Thoracic aorta (tissue), 2 donors: ENCODE measurements at regions not wholly inside any gene's neighbourhood (a gene's known extent, or its start where the extent isn't known, plus 50 kb on each side); places are given as distances from the start of the nearest gene placed in this dataset.

ENCODE experiments used
- ATAC-seq: fragments of 150-250 bp; one replicate; pipeline ENCODE4 v1.8.0; 2017; ENCODE audit warnings: low read depth; ENCODE audit not compliant: insufficient number of reproducible peaks, low FRiP score
- DNase-seq: peaks from one replicate; pipeline ENCODE4 v3.0.0-alpha.2; 2020; ENCODE audit warnings: low spot score
- H3K27ac ChIP-seq, 2 donors: fragments of 200-600 bp; sonication (generic); 1 replicate in 1 of 2; 2 replicates in 1 of 2; pipeline ENCODE4 v1.5.1; 2016; ENCODE audit warnings: mild to moderate bottlenecking in 2 of 2, moderate library complexity in 2 of 2
- H3K27me3 ChIP-seq: fragments of 200-600 bp; sonication (generic); replicated peaks from 2 replicates; pipeline ENCODE4 v1.6.0; 2016; ENCODE audit warnings: mild to moderate bottlenecking; ENCODE audit not compliant: insufficient read depth
- H3K36me3 ChIP-seq: fragments of 200-600 bp; sonication (generic); one replicate; pipeline ENCODE4 v1.5.1; 2016
- H3K4me1 ChIP-seq, 2 donors: fragments of 200-600 bp; sonication (generic); 1 replicate in 1 of 2; 2 replicates in 1 of 2; pipeline versions ENCODE4 v1.5.1 to v1.6.0; 2016; ENCODE audit warnings: low read depth in 2 of 2, mild to moderate bottlenecking in 1 of 2; ENCODE audit not compliant: control insufficient read depth in 1 of 2
- H3K4me3 ChIP-seq: fragments of 200-600 bp; sonication (generic); 2 replicates; pipeline ENCODE4 v1.5.1; 2016; ENCODE audit warnings: mild to moderate bottlenecking
- H3K9me3 ChIP-seq: fragments of 200-600 bp; sonication (generic); 2 replicates; pipeline ENCODE4 v1.5.1; 2016
- TF ChIP-seq, protein P1 (sequence below): fragments of 200-600 bp; sonication (generic); IDR thresholded peaks from one replicate; pipeline ENCODE4 v1.5.1; 2019; ENCODE audit warnings: antibody characterized with exemption

DNA sequence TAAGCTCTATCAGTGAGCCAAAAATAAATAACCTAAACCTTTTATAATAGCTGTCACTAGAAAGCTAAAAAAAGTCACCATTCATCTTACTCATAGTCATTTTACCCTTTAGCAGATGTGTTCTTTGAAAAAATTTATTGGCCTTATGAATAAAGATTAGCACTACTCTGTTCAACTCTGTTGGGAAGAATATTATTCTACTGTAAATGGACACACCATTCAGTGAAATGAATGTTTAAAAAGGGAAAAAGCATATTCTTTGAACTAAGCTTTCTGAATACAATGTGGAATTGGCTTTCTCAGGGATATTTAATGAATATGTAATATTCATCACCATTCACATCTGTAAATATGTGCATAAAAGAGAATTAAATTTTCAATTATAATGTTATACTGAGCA lies 422.0 kb downstream of the CBLN2 start:
- no peaks in the 10 kb centered on the region for H3K4me1 ChIP-seq
- no peaks in the 10 kb centered on the region for H3K27me3 ChIP-seq
- no peaks in the 10 kb centered on the region for H3K36me3 ChIP-seq
- no peak overlapping the region for H3K27ac ChIP-seq
- no peak for ATAC-seq
- TF ChIP-seq, protein P1, sequence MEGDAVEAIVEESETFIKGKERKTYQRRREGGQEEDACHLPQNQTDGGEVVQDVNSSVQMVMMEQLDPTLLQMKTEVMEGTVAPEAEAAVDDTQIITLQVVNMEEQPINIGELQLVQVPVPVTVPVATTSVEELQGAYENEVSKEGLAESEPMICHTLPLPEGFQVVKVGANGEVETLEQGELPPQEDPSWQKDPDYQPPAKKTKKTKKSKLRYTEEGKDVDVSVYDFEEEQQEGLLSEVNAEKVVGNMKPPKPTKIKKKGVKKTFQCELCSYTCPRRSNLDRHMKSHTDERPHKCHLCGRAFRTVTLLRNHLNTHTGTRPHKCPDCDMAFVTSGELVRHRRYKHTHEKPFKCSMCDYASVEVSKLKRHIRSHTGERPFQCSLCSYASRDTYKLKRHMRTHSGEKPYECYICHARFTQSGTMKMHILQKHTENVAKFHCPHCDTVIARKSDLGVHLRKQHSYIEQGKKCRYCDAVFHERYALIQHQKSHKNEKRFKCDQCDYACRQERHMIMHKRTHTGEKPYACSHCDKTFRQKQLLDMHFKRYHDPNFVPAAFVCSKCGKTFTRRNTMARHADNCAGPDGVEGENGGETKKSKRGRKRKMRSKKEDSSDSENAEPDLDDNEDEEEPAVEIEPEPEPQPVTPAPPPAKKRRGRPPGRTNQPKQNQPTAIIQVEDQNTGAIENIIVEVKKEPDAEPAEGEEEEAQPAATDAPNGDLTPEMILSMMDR, result no peak
- H3K4me3 ChIP-seq, result no peak overlapping the region
- no peaks in the 10 kb centered on the region for H3K9me3 ChIP-seq
- no peak for DNase-seq

DNA sequence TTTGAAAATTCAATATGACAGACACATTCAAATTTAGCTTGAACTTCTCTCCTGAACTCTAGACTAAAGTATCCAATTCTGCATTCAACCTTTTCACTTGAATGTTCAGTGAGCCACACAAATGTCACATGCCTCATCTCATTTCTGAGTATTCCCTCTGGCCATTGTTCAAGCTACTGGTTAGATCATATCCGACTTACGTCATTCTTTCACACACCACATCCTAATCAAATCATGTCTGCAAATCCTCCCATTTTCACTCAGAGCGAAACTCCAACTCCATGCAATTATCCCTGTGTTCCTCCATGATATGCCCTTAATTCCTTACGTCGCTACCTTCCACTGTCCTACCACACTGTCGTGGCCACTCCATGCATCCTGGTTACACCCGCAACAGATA lies 425.1 kb downstream of the CBLN2 start:
- ATAC-seq (no peak), DNase-seq (no peak)

DNA sequence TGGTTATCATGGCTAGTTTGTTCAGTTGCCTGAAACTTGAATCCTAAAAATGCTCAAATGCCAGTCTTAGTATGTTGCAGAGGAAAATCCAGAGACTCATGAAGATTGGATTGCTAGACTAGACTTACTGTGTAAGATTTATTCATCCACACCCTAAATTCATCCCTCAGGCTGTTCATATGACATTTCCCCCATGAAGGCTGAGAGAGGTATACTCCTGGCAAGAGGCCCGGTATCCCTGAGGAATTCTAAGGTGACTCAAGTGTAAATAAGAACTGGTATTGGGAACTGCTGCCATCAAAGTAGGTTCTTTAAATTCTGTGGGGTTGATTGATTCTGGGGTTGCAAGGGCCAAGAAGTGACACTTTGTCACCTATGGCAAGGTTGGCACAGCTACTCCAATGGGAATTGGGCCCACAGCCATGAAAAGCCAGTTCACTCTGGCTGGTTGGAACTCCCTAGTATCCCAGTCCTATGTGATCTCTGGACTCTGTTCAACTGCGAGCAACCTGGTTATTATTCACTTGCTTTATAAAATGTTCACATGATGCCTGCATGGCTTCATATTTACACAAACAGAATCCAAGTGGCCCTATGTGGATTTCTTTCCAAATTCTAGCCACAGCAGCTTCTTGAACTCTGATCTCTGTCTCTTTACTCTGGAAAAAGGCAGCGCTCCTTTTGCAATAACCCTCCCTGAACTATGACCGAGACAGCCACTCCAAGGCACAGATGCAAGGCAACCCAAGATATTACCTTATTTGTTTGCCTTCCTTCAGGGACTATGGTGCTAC lies 429.1 kb downstream of the CBLN2 start:
- TF ChIP-seq, protein P1, result no peak
- no peak overlapping the region for H3K4me3 ChIP-seq
- DNase-seq (no peak), ATAC-seq (no peak)
- H3K27ac ChIP-seq, result no peak overlapping the region
- no peaks in the 10 kb centered on the region for H3K9me3 ChIP-seq
- no peaks in the 10 kb centered on the region for H3K27me3 ChIP-seq
- H3K36me3 ChIP-seq, result no peaks in the 10 kb centered on the region
- no peaks in the 10 kb centered on the region for H3K4me1 ChIP-seq

More for the DNA sequence above, 425.1 kb downstream of the CBLN2 start:
- Histone ChIP-seq H3K9me3 (no peaks in the 10 kb centered on the region), H3K36me3 (no peaks in the 10 kb centered on the region), H3K4me3 (no peak overlapping the region), H3K27me3 (no peaks in the 10 kb centered on the region), H3K4me1 (no peaks in the 10 kb centered on the region), H3K27ac (no peak overlapping the region)
- TF ChIP-seq, protein P1, result no peak

DNA sequence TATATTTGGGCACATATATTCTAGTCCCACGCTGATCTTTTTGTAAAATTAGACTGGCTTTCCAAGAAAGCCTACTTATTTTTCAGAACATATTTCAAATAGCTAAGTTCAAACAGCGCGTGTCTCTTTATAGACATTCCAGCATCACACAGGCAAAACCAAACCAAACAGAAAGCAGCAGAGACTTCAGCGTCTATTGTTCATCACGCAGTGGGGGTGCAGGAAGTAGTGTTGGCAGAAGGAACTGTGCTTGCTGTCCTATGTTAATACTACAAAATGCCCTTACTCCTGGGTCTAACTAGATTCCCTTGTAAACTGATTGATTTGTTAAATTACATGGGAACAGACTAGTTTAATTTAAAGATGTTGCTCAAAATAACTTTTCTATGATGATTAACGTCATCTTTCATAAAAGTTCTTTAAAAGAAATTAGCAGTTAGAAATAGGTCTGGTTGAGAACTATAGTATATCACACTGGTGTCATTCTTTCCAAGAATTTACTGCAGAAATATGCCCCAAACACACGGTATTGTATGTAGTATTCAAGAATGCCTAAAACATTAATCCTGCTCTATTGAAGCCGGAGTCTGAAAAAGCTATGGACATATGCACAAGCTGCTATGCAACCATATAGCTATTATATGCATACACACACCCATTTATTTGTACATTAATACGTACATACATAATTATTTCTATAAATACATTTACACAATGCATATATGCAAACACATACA lies 436.3 kb downstream of the CBLN2 start:
- no peak overlapping the region for H3K4me3 ChIP-seq
- TF ChIP-seq, protein P1, result no peak
- ATAC-seq (no peak), DNase-seq (no peak)
- no peak overlapping the region for H3K27ac ChIP-seq
- H3K4me1 ChIP-seq, result no peaks in the 10 kb centered on the region
- no peaks in the 10 kb centered on the region for H3K27me3 ChIP-seq
- no peaks in the 10 kb centered on the region for H3K36me3 ChIP-seq
- no peaks in the 10 kb centered on the region for H3K9me3 ChIP-seq

DNA sequence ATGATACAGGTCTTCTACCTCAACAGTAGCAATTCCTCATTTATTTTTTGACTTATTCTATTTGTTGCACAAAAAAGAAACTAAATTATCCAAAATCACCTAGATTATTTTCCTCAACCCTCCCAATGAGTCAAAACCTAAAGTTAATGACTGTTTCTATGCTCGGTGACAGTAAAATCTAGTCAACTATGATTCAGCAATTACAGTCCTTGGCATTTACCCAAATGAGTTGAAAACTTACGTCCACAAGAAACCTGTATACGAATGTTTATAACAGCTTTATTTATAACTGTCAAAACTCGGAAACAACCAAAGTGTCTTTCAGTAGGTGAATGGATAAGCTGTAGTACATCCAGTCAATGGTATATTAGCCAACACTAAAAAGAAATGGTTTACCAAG lies 439.3 kb downstream of the CBLN2 start:
- TF ChIP-seq, protein P1, result no peak
- Histone ChIP-seq H3K9me3 (no peaks in the 10 kb centered on the region), H3K27me3 (no peaks in the 10 kb centered on the region), H3K36me3 (no peaks in the 10 kb centered on the region), H3K4me3 (no peak overlapping the region), H3K27ac (no peak overlapping the region), H3K4me1 (no peaks in the 10 kb centered on the region)
- no peak for DNase-seq
- ATAC-seq, result no peak
